Panc1 (cell line): ENCODE measurements at regions not wholly inside any gene's neighbourhood (a gene's known extent, or its start where the extent isn't known, plus 50 kb on each side); places are given as distances from the start of the nearest gene placed in this dataset.

ENCODE experiments used
- ATAC-seq: fragments of 200-7000 bp; cut with Tn5 transposase; 2 replicates; pipeline ENCODE4 v1.9.1; 2020; ENCODE audit warnings: mild to moderate bottlenecking, moderate library complexity
- BruUV-seq: library from RNA; stranded (reverse); fragments of 400-500 nt; replicated peaks from 2 replicates; lab custom pipeline; 2021; lab: Mats Ljungman, UMichigan
- CTCF ChIA-PET: fragments of 300-600 bp; sonication (Branson Sonifier 250); formaldehyde crosslinking; loops from one replicate; lab custom pipeline; 2022; ENCODE audit warnings: antibody characterized with exemption; lab: Charles Lee
- POLR2A ChIA-PET: fragments of 300-600 bp; sonication (Branson Sonifier 250); formaldehyde crosslinking; loops from one replicate; lab custom pipeline; 2022; ENCODE audit warnings: antibody characterized with exemption; lab: Charles Lee
- DNase-seq: peaks from one replicate; pipeline ENCODE4 v3.0.0-alpha.2; 2010; ENCODE audit warnings: low read depth, low spot score
- H3K27ac ChIP-seq: 2 replicates; pipeline ENCODE4 v1.5.1; 2011; ENCODE audit warnings: mild to moderate bottlenecking, low read length, inconsistent platforms
- H3K27me3 ChIP-seq: fragments of 200-500 bp; sonication (Bioruptor generic); 2 replicates; pipeline ENCODE4 v1.6.0; 2014; ENCODE audit warnings: low read length, inconsistent platforms; ENCODE audit not compliant: control insufficient read depth, insufficient read depth
- H3K36me3 ChIP-seq: fragments of 200-500 bp; sonication (Bioruptor generic); 2 replicates; pipeline ENCODE4 v1.5.1; 2014; ENCODE audit warnings: inconsistent platforms, mild to moderate bottlenecking, low read length, moderate library complexity; ENCODE audit not compliant: control insufficient read depth, insufficient read depth
- H3K4me1 ChIP-seq: 2 replicates; pipeline ENCODE4 v1.5.1; 2011; ENCODE audit warnings: inconsistent platforms, mild to moderate bottlenecking, low read length, moderate library complexity; ENCODE audit not compliant: control insufficient read depth, insufficient read depth
- H3K4me3 ChIP-seq, 2 experiments: 2 replicates each; pipeline ENCODE4 v1.5.1; 2011 to 2012; ENCODE audit warnings: low read depth in 2 of 2, low read length in 2 of 2, mild to moderate bottlenecking in 2 of 2, inconsistent platforms in 1 of 2, moderate library complexity in 1 of 2
- H3K9me3 ChIP-seq: fragments of 200-500 bp; sonication (Bioruptor generic); 2 replicates; pipeline ENCODE4 v1.5.1; 2014; ENCODE audit warnings: low read depth, mild to moderate bottlenecking, inconsistent platforms, low read length, moderate library complexity; ENCODE audit not compliant: control insufficient read depth, insufficient read depth
- POLR2AphosphoS5 ChIP-seq: IDR thresholded peaks from 2 replicates; pipeline ENCODE4 v1.6.1; 2012; ENCODE audit warnings: mild to moderate bottlenecking, low read depth, low read length, moderate library complexity
- SIN3A ChIP-seq: IDR thresholded peaks from 2 replicates; pipeline ENCODE4 v1.6.1; 2012; ENCODE audit warnings: low read depth, mild to moderate bottlenecking, low read length, moderate library complexity, borderline replicate concordance; ENCODE audit not compliant: insufficient read depth
- TCF7L2 ChIP-seq: IDR thresholded peaks from 2 replicates; pipeline ENCODE4 v1.6.1; 2011; ENCODE audit warnings: mild to moderate bottlenecking, low read depth, low read length, inconsistent platforms
- in situ Hi-C: cut with HindIII; loops from 2 replicates; pipeline ENCODE4 v1.10.0; 2016; ENCODE audit warnings: low sequenced_read_pairs, low pct_unique_long_range_greater_than_20kb
- intact Hi-C: fragments of 100-400 bp; cut with micrococcal nuclease; formaldehyde crosslinking; loops from one replicate; pipeline ENCODE4 v1.10.0; 2022; ENCODE audit not compliant: unreplicated experiment
- TF ChIP-seq, protein P1 (sequence below): fragments of 450-650 bp; IDR thresholded peaks from 2 replicates; pipeline ENCODE4 v1.5.1; 2017; ENCODE audit warnings: mild to moderate bottlenecking
- TF ChIP-seq, protein P2 (sequence below), 2 experiments: IDR thresholded peaks; 2 replicates each; pipeline ENCODE4 v1.6.1; 2011 to 2012; ENCODE audit warnings: low read depth in 2 of 2, control low read depth in 1 of 2, low read length in 1 of 2, mild to moderate bottlenecking in 1 of 2, moderate library complexity in 1 of 2; ENCODE audit not compliant: insufficient read depth in 1 of 2

DNA sequence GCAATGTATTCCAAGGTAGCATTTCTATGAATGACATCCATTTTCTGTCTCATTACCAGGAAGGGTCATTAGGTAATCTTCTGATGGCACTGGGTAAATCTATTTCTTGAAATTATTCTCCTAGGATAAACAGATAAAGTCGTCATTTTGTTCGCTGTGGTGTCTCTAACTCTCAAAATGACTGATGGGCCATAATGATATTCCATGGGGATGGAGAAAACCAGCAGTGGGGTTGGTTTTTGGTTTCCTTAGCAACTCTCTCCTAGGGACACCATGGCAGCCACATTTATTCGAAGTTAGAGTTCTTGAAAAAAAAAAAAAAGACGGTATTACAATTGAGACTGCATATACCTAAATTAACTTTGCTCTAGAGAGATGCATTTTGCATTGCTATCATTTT is 231.3 kb upstream of the SLCO3A1 start:
- Histone ChIP-seq H3K4me1 (no peaks in the 10 kb centered on the region), H3K4me3 (no peak overlapping the region), H3K27ac (no peak overlapping the region), H3K9me3 (no peaks in the 10 kb centered on the region), H3K36me3 (no peaks in the 10 kb centered on the region), H3K27me3 (no peaks in the 10 kb centered on the region)
- DNase-seq (no peak), ATAC-seq (no peak)
- in situ Hi-C loops (no loop called here), intact Hi-C loops (no loop called here)
- ChIA-PET POLR2A (no interaction called here), CTCF (no interaction called here)
- TF ChIP-seq, protein P1, sequence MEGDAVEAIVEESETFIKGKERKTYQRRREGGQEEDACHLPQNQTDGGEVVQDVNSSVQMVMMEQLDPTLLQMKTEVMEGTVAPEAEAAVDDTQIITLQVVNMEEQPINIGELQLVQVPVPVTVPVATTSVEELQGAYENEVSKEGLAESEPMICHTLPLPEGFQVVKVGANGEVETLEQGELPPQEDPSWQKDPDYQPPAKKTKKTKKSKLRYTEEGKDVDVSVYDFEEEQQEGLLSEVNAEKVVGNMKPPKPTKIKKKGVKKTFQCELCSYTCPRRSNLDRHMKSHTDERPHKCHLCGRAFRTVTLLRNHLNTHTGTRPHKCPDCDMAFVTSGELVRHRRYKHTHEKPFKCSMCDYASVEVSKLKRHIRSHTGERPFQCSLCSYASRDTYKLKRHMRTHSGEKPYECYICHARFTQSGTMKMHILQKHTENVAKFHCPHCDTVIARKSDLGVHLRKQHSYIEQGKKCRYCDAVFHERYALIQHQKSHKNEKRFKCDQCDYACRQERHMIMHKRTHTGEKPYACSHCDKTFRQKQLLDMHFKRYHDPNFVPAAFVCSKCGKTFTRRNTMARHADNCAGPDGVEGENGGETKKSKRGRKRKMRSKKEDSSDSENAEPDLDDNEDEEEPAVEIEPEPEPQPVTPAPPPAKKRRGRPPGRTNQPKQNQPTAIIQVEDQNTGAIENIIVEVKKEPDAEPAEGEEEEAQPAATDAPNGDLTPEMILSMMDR = no peak
- no peak for TF ChIP-seq POLR2AphosphoS5
- TF ChIP-seq, protein P2, sequence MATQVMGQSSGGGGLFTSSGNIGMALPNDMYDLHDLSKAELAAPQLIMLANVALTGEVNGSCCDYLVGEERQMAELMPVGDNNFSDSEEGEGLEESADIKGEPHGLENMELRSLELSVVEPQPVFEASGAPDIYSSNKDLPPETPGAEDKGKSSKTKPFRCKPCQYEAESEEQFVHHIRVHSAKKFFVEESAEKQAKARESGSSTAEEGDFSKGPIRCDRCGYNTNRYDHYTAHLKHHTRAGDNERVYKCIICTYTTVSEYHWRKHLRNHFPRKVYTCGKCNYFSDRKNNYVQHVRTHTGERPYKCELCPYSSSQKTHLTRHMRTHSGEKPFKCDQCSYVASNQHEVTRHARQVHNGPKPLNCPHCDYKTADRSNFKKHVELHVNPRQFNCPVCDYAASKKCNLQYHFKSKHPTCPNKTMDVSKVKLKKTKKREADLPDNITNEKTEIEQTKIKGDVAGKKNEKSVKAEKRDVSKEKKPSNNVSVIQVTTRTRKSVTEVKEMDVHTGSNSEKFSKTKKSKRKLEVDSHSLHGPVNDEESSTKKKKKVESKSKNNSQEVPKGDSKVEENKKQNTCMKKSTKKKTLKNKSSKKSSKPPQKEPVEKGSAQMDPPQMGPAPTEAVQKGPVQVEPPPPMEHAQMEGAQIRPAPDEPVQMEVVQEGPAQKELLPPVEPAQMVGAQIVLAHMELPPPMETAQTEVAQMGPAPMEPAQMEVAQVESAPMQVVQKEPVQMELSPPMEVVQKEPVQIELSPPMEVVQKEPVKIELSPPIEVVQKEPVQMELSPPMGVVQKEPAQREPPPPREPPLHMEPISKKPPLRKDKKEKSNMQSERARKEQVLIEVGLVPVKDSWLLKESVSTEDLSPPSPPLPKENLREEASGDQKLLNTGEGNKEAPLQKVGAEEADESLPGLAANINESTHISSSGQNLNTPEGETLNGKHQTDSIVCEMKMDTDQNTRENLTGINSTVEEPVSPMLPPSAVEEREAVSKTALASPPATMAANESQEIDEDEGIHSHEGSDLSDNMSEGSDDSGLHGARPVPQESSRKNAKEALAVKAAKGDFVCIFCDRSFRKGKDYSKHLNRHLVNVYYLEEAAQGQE (IDR thresholded peaks at IDR 0.05; ENCODE audit: insufficient read depth in 1 of 2, low read depth in 2 of 2, low read length in 1 of 2) = no peak
- no peak for TF ChIP-seq SIN3A
- TF ChIP-seq TCF7L2 = no peak
- BruUV-seq = no TSS peak

DNA sequence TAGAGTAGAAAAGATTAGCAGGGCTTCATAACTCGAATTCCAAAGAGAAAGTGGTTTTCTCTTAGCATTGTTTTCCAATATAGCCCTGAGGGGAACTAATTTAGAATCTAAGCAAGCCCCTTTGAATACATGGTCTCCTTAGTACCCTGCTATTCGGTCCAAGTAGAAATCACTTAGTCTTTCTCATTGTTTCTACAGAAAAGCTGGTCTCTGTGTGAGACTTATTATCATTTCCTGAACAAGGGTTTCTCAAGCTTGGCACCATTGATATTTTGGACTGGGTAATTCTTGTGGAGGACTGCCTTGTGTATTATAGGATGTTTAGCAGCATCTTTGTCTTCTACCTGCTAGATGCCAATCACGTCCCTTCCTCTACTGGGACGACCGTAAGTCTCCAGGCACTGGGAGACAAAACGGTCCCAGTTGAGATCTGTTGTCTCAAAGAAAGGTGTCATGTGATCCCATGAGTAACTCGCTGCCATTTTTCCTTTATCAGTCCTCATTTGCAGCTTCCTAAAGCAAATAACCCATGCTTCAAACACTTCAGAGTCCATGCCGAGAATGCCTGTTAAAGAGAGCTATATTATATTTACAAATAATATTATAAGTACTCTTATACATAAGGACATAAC is 230.7 kb upstream of the SLCO3A1 start:
- ChIA-PET POLR2A (no interaction called here), CTCF (no interaction called here)
- BruUV-seq = no TSS peak
- no peaks in the 10 kb centered on the region for H3K36me3 ChIP-seq
- H3K9me3 ChIP-seq = no peaks in the 10 kb centered on the region
- TF ChIP-seq, protein P2 (IDR thresholded peaks at IDR 0.05; ENCODE audit: insufficient read depth in 1 of 2, low read depth in 2 of 2, low read length in 1 of 2) = no peak
- TF ChIP-seq SIN3A = no peak
- TF ChIP-seq, protein P1 = no peak
- no peak for TF ChIP-seq POLR2AphosphoS5
- TF ChIP-seq TCF7L2 = no peak
- no peaks in the 10 kb centered on the region for H3K4me1 ChIP-seq
- no peak for DNase-seq
- ATAC-seq = no peak
- H3K27ac ChIP-seq = no peak overlapping the region
- in situ Hi-C loops (no loop called here), intact Hi-C loops (no loop called here)
- H3K4me3 ChIP-seq = no peak overlapping the region
- H3K27me3 ChIP-seq = no peaks in the 10 kb centered on the region
